Loucy (cell line): ENCODE measurements at regions not wholly inside any gene's neighbourhood (a gene's known extent, or its start where the extent isn't known, plus 50 kb on each side); places are given as distances from the start of the nearest gene placed in this dataset.

Experiments
- H2AFZ ChIP-seq: fragments of 200-600 bp; sonication (generic); 2 replicates; pipeline ENCODE4 v1.6.0; 2016; ENCODE audit warnings: antibody characterized with exemption, mild to moderate bottlenecking, low read length, moderate library complexity
- H3F3A ChIP-seq: fragments of 200-600 bp; 2 replicates; pipeline ENCODE4 v1.6.0; 2016; ENCODE audit warnings: antibody characterized with exemption, low read depth, mild to moderate bottlenecking
- H3K27me3 ChIP-seq: fragments of 200-600 bp; sonication (generic); 2 replicates; pipeline ENCODE4 v1.6.1; 2014; ENCODE audit warnings: low read length, mild to moderate bottlenecking; ENCODE audit not compliant: insufficient read depth, poor library complexity, severe bottlenecking
- H3K36me3 ChIP-seq: fragments of 200-600 bp; sonication (generic); 2 replicates; pipeline ENCODE4 v1.6.1; 2016; ENCODE audit warnings: low read length; ENCODE audit not compliant: insufficient read depth
- H3K4me1 ChIP-seq: fragments of 200-600 bp; sonication (generic); 2 replicates; pipeline ENCODE4 v1.5.1; 2014; ENCODE audit warnings: low read length, mild to moderate bottlenecking; ENCODE audit not compliant: insufficient read depth, poor library complexity, severe bottlenecking
- H3K4me2 ChIP-seq: fragments of 200-600 bp; sonication (generic); 2 replicates; pipeline ENCODE4 v1.6.0; 2014; ENCODE audit warnings: antibody characterized with exemption, low read length, low read depth, mild to moderate bottlenecking; ENCODE audit not compliant: poor library complexity, severe bottlenecking
- H3K4me3 ChIP-seq: fragments of 200-600 bp; sonication (generic); 2 replicates; pipeline ENCODE4 v1.5.1; 2014; ENCODE audit warnings: low read length, mild to moderate bottlenecking, mixed read lengths; ENCODE audit not compliant: poor library complexity, severe bottlenecking
- H3K79me2 ChIP-seq: fragments of 200-600 bp; sonication (generic); 2 replicates; pipeline ENCODE4 v1.6.1; 2014; ENCODE audit warnings: low read length; ENCODE audit not compliant: insufficient read depth
- H3K9ac ChIP-seq: fragments of 200-600 bp; sonication (generic); 2 replicates; pipeline ENCODE4 v1.6.0; 2014; ENCODE audit warnings: mild to moderate bottlenecking, low read depth, low read length, moderate library complexity; ENCODE audit not compliant: poor library complexity, severe bottlenecking
- H3K9me2 ChIP-seq: fragments of 200-600 bp; sonication (generic); replicated peaks from 2 replicates; pipeline ENCODE4 v1.6.1; 2016; ENCODE audit warnings: low read depth, low read length, mixed read lengths
- H3K9me3 ChIP-seq: fragments of 200-600 bp; sonication (generic); 2 replicates; pipeline ENCODE4 v1.6.1; 2014; ENCODE audit warnings: mild to moderate bottlenecking, antibody characterized with exemption, low read length, low read depth; ENCODE audit not compliant: insufficient read depth
- H4K20me1 ChIP-seq: fragments of 200-600 bp; sonication (generic); 2 replicates; pipeline ENCODE4 v1.6.0; 2014; ENCODE audit warnings: antibody characterized with exemption, low read length, mild to moderate bottlenecking; ENCODE audit not compliant: insufficient read depth, poor library complexity, severe bottlenecking
- CTCF ChIP-seq: fragments of 200-600 bp; sonication (generic); conservative IDR thresholded peaks from 2 replicates; pipeline ENCODE4 v1.5.1; 2014; ENCODE audit warnings: mild to moderate bottlenecking, antibody characterized with exemption, low read length
- EZH2phosphoT487 ChIP-seq: fragments of 200-600 bp; IDR thresholded peaks from 2 replicates; pipeline ENCODE4 v1.6.1; 2018; ENCODE audit warnings: antibody characterized with exemption, mild to moderate bottlenecking, moderate library complexity, borderline replicate concordance

GRCh38 chr11:70702040-70702648 lies 303.8 kb downstream of the CTTN start:
- Histone ChIP-seq H3K9ac (no peak overlapping the region), H3K4me2 (no peak overlapping the region), H3K27me3 (no peaks in the 10 kb centered on the region), H4K20me1 (no peaks in the 10 kb centered on the region), H3F3A (no peaks in the 10 kb centered on the region), H3K79me2 (no peaks in the 10 kb centered on the region), H3K9me3 (no peaks in the 10 kb centered on the region; the same call in 1 of the 2 replicates), H3K4me3 (no peak overlapping the region), H3K9me2 (no peaks in the 10 kb centered on the region), H2AFZ (no peak overlapping the region), H3K4me1 (no peaks in the 10 kb centered on the region), H3K36me3 (no peaks in the 10 kb centered on the region)
- TF ChIP-seq CTCF (no peak), EZH2phosphoT487 (no peak)

GRCh38 chr11:70703141-70704064 lies 305.1 kb downstream of the CTTN start:
- Histone ChIP-seq H4K20me1 (no peaks in the 10 kb centered on the region), H3K9me2 (no peaks in the 10 kb centered on the region), H2AFZ (no peak overlapping the region), H3K79me2 (no peaks in the 10 kb centered on the region), H3K9me3 (peaks cover 4% of the 10 kb centered on the region; the same call in 1 of the 2 replicates), H3K4me3 (no peak overlapping the region), H3F3A (no peaks in the 10 kb centered on the region), H3K4me2 (no peak overlapping the region), H3K4me1 (no peaks in the 10 kb centered on the region), H3K9ac (no peak overlapping the region), H3K36me3 (no peaks in the 10 kb centered on the region), H3K27me3 (no peaks in the 10 kb centered on the region)
- no peak for TF ChIP-seq EZH2phosphoT487
- no peak for TF ChIP-seq CTCF

- Histone ChIP-seq H3K4me2 (no peak overlapping the region), H2AFZ (no peak overlapping the region), H3F3A (no peaks in the 10 kb centered on the region), H3K27me3 (no peaks in the 10 kb centered on the region), H3K79me2 (no peaks in the 10 kb centered on the region), H3K36me3 (no peaks in the 10 kb centered on the region), H3K9me2 (no peaks in the 10 kb centered on the region), H3K9ac (no peak overlapping the region), H3K4me1 (no peaks in the 10 kb centered on the region), H3K9me3 (peaks cover 4% of the 10 kb centered on the region; the same call in 1 of the 2 replicates), H3K4me3 (no peak overlapping the region), H4K20me1 (no peaks in the 10 kb centered on the region)
- TF ChIP-seq EZH2phosphoT487 (no peak), CTCF (no peak)
Observed at GRCh38 chr11:70705097-70705496, 306.8 kb downstream of the CTTN start.
